ENCODE measurements at regions not wholly inside any gene's neighbourhood (a gene's known extent, or its start where the extent isn't known, plus 50 kb on each side); places are given as distances from the start of the nearest gene placed in this dataset.

GRCh38 chr14:36056845-36057244, 119.7 kb downstream of the PTCSC3 start:
- H3K4me3 ChIP-seq (ENCODE audit: low read length) = no peak overlapping the region
- DNase-seq (ENCODE audit: low read depth) = no peak
- TF ChIP-seq CTCF (conservative IDR thresholded peaks at IDR 0.05; ENCODE audit: low read depth, low read length) = no peak

GRCh38 chr14:36055681-36056225, 120.8 kb downstream of the PTCSC3 start:
- no peak for DNase-seq (ENCODE audit: low read depth)
- no peak overlapping the region for H3K4me3 ChIP-seq (ENCODE audit: low read length)
- TF ChIP-seq CTCF (conservative IDR thresholded peaks at IDR 0.05; ENCODE audit: low read depth, low read length) = no peak

DNA sequence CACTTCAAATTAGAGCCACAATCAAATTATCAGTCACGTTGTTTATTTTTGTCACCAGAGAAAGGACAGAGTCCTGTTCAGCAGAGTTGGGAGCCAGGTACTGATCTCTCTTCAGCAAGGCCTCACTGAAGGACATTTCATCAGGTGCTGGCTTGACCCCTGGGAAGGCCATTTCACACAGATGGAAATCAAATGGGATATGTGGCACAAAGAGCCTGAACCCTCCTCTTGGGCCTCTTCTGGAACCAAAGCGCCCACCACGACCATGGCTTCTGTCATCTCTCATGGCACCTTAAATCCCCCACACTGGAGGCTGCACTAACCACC, 121.5 kb downstream of the PTCSC3 start:
- DNase-seq (ENCODE audit: low read depth) = no peak
- no peak for TF ChIP-seq CTCF (conservative IDR thresholded peaks at IDR 0.05; ENCODE audit: low read depth, low read length)
- no peak overlapping the region for H3K4me3 ChIP-seq (ENCODE audit: low read length)

DNA sequence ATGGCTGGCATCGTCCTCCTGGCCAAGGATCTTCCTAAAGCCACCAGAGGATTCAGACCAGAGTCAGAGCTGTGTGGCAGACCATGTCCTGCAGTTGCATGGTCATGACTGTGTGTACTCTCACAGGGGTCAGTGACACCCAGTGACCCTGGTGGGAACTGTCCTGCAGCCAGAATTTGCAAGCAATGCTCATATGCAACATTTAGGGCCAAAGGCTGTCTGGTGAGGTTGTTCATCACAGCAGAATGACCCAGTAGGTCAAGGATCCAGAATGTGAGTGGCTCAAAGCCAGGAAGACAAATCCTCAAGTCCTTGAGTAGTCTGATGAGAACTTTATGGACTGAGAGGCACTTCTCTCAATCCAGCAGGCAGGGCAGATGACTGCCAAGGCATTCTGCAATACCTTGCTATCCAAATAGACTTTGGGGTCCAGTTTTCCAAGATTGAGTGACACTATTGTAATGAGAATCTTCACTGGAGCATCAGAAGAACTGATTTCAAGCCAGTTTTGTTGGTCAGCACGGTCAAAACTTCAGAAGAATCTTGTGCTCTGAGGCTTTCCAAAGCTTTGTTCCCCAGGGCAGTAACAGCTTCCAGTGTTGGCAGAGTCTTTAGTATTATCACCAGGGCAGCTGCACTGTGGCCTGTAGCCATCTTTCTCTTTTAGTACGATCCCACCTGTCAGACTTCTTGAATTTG, 122.0 kb downstream of the PTCSC3 start:
- DNase-seq (ENCODE audit: low read depth) = no peak
- TF ChIP-seq CTCF (conservative IDR thresholded peaks at IDR 0.05; ENCODE audit: low read depth, low read length) = no peak
- no peak overlapping the region for H3K4me3 ChIP-seq (ENCODE audit: low read length)

DNA sequence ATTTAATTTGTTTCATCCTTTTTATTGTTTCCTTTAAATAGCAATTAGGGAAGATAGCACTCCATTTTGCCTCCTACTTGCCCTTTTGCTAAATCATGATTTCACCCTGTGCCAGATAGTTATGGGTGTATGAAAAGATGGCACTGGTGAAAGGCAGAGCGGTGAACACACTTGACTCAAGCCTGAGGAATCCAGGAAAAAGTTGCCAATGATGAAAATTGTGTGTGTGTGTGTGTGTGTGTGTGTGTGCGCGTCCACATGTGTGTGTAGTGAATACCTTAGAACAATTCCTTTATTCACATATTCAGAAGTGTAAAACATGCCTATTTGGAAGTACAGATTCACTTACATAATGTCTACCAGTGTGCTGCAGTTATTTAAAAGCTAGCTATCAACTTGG, 123.8 kb downstream of the PTCSC3 start:
- no peak overlapping the region for H3K4me3 ChIP-seq (ENCODE audit: low read length)
- DNase-seq (ENCODE audit: low read depth) = no peak
- no peak for TF ChIP-seq CTCF (conservative IDR thresholded peaks at IDR 0.05; ENCODE audit: low read depth, low read length)

GRCh38 chr14:36052063-36052462, 124.5 kb downstream of the PTCSC3 start:
- H3K4me3 ChIP-seq (ENCODE audit: low read length) = no peak overlapping the region
- TF ChIP-seq CTCF (conservative IDR thresholded peaks at IDR 0.05; ENCODE audit: low read depth, low read length) = no peak
- DNase-seq (ENCODE audit: low read depth) = no peak

GRCh38 chr14:36048667-36049066, 127.9 kb downstream of the PTCSC3 start:
- H3K4me3 ChIP-seq (ENCODE audit: low read length) = no peak overlapping the region
- TF ChIP-seq CTCF (conservative IDR thresholded peaks at IDR 0.05; ENCODE audit: low read depth, low read length) = no peak
- no peak for DNase-seq (ENCODE audit: low read depth)

Measured in retinal pigment epithelial cell (primary cell).